HG03045 (cell line): ENCODE measurements at regions not wholly inside any gene's neighbourhood (a gene's known extent, or its start where the extent isn't known, plus 50 kb on each side); places are given as distances from the start of the nearest gene placed in this dataset.
"Not testable (repeated sequence)": the region's sequence is repeated elsewhere in the genome, so short reads cannot be mapped to it uniquely, and the experiment has no call there.

Source experiments
- ATAC-seq: cut with Tn5 transposase; IDR thresholded peaks from one replicate; pipeline ENCODE4 v1.9.1; 2021; ENCODE audit warnings: mild to moderate bottlenecking, moderate library complexity; ENCODE audit not compliant: unreplicated experiment

DNA sequence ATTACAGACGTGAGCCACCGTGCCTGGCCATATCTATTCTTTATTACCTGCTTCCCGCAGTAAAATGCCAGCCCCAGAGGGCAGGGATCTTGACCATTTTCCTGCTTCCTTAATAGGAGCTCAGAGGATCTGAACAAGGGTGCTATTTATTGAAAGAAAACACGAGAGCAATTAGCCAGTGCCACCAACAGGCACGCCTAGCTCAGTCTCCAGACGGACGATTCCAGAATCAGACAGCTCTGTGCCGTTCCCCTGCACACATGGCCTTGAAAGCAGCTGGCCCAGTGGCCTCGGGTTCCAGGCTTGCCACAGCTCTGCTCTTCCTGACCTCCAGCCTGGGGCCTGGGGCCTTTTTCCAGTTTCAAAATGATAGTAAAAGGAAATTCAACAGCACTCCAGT is 135.2 kb upstream of the RFLNA start:
- no peak for ATAC-seq

DNA sequence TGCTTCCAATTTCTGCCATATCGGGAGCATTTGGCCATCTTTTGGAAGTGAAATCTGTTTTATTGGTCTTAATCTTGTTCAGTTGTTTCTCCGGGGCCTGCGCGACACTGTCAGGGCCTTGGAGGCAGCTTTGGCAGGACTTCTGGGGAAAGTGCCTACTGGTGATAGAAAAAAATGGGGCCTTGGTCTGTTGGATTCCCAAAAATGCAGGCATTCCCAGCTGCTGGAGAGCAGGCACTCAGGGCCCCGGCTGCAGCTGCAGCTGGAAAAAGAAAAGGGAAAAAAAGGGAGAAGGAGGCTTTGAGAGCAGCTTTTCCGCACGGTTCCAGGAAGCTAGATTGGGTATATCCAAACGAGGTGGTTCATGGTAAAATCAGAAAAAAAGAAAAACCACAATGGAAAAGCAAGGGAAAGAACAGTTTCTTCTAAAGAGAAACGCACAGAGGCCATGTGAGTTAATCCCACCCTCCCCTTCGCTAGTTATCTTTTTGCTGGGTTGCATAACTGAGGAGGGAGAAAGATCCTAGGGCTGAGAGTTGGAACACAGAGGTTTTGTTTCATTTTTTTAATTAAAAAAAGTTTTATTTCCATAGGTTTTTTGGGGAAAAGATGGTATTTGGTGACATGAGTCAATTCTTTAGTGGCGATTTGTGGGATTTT is 134.7 kb upstream of the RFLNA start:
- ATAC-seq: no peak

DNA sequence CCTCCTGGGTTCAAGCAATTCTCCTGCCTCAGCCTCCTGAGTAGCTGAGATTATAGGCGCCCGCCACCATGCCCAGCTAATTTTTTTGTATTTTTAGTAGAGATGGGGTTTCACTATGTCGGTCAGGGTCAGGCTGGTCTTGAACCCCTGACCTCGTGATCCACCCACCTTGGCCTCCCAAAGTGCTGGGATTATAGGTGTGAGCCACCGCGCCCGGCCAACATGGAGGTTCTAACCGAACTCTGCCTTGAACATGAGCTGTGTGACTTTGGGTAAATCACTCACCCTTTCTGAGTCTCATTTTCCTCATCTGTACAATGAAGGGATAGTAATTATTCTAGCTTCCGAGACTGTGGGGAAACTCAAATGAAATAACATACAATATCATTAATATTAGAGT is 133.5 kb upstream of the RFLNA start:
- ATAC-seq: not testable (repeated sequence)

DNA sequence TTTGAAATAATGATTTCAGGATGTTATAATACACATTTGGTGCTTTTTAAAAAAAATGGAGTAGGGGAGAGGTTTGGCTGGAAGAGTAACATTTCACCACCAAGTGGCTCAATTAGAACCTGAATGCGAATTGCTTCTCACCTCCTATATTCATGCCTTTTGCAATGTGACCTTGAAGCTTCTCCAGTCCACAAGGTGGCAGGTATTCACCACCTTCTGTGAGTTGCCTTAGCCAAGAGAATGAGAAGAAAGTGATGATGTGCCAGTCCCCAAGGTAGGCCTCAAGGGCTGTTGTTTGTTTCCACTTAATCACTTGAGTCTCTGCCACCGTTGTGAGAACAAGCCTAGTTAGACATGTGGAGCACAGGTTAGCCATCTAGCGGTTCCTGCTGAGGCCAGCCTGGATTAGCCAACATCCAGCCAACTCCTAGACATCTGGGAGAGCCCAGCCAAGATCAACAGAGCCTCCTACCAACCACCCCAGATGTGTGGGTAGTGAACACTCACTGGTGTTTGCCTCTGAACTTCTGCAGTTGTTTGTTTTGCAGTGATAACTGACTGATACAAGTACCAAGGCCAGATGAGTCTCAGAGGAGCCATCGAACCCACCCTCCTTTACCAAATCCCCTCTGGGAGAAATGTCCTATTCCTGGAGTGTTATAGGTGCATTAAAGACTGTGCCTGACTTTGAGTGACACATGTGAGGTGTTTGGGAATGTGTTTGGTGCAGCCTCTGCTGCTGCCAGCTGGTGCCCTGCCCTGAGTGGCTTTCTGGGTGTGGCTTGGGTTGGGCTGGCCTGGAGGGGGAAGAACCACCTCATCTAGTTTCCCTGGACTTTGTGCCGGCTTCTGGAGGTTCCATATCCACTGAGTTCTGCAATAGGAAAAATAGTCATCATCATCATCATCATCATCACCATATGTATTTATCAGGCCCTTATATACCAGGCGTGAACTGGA is 132.5 kb upstream of the RFLNA start:
- no peak for ATAC-seq

DNA sequence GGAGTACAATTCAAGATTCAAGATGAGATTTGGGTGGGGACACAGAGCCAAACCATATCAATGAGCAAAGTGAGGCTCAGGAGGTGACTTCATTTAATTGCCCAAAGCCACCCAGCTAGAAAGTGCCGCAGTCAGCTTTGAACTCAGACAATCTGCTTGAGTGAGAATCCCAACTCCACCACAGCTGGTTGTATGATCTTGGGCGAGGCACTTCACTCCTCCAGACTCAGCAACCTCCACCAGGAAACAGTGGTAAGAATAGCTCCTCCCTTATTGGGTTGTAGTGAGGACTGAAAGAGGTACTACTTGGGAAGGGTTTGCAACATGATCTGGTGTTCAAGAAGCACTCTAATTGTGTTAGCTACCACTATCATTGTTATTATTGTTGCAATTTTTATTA is 129.2 kb upstream of the RFLNA start:
- ATAC-seq: no peak

DNA sequence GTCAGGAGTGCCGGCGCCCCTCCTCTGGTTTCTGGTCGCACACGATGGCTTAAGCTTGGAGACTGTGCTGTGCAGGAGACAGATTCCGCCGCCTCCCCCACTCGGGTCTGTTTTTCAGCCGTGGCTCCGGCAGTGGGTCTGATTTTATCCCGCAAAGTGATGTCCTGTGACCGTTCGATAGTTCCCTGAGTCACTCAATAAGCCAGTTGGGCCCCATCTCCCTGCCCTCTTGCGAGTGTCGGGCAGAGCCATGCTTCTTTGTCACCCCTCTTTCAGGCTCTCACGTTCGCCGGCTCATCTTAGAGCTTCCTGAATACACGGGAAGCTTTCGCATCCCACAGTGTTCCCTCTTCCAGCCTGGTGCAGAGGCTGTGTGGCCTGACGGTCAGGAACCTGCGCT is 127.8 kb upstream of the RFLNA start:
- ATAC-seq: no peak

DNA sequence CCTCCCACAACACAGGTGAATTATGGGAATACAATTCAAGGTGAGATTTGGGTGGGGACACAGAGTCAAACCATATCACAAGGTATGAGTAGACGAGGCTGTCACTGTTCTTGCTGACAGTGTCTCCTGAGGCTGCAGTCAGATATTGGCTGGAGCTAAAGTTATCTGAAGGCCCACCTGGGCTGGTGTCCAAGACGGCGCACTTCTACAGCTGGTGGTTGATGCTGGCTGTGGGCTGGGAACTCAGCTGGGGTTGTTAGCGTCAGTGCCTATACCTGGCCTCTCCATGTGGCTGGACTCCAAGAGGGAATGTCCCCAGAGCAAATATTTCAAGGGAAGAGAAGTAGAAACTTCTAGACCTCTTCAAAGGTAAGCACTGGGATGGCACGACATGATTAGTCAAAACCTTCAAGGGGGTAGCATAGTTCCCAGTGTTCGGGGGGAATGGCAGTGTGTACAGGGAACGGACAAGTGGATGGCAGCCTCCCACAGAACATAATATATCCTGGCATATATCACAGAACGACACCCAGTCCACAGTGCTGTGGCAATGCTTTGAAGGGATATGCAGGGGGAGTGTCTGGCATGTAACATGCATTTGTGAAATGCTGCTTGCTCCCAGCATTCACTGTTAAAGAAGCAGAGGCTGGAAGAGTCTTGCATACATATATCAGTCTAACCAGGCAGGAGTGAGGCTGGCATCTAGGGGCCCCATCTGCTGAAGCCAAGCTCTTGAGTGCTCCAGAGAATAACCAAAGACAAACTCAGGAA is 126.7 kb upstream of the RFLNA start:
- ATAC-seq: no peak

DNA sequence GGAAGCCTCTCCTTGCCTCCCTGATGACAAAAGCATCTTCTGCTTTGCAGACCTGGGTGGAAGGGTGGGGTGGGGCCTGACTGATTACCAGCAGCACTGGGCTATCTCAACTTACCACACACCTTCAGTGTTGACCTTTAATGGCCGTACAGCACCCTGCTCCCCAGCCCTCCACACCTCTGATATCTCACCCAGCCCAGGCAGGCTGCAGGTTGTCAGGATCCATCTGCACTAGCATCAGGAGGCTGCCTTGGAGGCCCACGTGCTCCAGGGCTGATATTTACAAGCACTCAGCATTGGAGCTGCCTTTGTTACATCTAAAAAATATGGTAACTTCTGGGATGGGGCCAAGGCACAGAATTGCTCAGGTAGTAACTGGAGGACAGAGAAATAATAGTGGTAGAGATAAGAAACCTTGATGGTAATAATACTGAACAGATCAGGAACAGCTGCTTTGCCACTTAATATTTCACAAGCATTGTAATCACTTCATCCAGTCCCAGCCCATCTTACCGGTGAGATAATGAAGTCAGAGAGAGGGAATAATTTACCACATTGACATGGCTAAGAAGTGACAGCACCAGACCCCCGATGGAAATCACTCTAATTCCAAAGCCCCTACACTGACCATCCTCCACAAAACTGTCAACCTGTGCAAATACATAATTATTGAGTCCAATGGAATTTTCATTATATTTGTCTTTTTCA is 125.2 kb upstream of the RFLNA start:
- ATAC-seq: no peak

DNA sequence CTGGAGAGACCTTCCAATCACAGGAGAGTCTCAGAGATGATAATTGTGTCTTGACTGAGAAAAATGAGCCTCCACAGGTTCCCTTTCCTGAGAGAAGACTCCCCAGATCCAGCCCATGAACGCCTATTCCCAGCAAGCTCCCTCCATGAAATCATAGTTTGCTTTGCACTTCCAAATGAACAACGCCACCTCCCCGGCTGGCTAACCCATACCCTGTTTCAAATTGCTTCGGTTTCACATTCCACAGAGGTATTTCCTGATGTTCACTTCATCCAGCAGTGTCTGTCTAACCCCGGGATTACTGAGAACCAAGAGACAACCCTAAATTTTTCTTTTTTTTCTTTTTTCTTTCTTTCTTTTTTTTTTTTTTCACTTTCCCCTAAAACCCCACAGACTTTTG is 124.1 kb upstream of the RFLNA start:
- no peak for ATAC-seq

DNA sequence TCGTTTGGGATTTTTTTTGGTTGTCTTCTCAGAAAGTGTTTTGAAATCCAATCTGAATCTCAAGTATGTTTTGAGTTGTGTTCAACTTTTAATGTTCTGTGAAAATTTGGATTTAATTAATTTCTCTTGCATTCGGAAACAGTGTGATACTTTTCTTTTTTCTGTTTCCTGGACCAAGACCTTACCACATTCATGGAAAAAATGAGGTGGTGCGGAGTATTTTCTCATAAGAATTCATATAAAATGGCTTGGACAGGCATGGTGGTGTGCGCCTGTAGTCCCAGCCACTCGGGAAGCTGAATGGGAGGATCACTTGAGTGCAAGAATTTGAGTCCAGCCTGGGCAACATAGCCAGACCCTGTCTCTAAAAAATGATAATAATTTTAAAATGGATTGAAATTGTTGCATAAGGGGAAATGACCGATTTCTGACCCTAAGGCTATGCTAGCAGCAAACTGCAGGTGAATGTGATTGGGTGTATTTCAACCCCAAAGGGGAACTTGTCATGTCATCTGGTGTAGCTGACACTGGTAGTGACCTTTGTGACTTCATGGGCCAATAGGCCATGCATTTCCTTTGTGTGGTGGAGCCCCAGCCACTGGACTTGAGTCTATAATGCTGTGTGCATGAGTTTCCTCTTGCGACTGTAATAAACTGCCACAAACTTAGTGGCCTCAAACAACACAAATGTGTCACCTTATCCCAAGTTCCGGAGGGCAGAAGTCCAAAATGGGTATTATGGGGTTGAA is 123.5 kb upstream of the RFLNA start:
- no peak for ATAC-seq

DNA sequence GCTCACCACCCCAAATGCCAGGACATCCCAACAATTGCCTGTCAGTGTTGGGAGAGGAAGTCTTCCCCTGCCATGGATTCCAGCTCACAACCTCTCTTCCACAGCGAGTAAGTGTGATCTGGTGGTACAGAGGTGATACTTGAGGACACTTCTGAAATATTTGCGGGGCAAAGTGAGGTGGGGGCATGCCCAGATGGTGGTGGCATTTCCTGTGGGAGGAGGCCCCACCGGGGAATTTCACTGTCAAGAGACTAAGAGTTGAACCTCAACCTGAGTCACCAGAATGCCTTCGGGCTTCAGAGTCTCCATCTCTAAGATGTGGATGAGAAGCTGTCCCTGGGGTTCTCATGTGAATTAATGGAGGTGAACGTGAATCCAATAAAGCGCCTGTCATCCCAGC is 122.3 kb upstream of the RFLNA start:
- ATAC-seq: no peak

DNA sequence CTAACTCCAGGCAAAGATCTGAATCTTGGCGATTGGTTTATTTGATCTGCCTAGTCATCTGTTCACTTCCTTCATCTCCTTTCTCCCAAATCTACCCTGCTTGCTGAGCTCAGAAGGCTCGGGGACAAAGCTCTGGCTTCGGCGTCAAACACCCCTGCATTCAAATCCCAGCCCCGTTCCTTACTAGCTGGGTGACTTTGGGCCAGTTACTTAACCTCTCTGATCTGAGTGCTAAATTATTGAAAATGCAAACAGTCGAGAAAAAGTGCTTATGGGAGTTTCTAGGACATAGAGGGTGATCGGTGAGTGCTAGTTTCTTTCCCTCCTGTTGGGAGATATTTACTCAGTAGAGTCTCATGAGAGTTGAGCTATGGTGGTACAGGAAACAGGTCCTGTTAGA is 121.2 kb upstream of the RFLNA start:
- ATAC-seq: no peak

DNA sequence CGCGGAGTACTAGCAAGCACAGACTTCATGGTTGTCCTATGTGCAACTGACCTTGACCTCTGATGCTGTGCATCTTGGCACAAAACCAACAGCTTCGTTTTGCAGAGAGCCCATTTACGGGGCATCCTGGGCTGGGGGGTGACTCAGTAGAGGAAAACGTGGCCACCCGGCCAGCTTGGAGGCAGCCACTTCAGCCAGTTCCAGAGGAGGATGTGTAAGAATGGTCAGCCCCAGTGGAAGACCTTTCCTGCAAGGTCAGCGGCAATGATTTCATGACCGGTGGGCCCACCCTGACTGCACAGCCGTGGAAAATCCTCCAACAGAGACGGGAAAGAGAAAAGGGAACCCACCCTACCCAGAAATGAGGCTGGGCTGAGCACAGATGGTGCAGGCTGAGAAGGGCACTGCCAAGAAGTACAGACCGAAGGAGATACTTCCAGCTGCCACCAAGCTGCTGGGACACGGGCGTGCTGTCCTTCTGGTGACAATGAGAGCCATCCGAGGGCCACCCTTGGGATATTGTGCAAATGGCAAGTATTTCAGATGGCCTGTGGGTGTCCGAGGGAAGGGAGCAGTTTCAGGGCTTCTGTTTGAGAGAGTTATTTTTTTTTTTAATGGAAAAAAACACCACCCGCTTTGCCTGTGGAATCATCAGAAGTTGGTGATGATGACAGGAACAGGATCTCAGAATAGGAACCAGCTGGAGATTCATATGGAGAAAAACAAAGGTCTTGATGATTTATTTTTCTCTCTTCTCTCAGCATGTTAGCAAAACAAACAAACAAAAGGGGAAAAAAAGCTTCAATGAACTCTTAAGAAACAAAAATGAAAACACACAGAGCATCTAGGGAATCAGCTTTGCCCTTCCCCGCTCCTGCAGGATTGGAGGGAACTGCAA is 120.2 kb upstream of the RFLNA start:
- no peak for ATAC-seq

DNA sequence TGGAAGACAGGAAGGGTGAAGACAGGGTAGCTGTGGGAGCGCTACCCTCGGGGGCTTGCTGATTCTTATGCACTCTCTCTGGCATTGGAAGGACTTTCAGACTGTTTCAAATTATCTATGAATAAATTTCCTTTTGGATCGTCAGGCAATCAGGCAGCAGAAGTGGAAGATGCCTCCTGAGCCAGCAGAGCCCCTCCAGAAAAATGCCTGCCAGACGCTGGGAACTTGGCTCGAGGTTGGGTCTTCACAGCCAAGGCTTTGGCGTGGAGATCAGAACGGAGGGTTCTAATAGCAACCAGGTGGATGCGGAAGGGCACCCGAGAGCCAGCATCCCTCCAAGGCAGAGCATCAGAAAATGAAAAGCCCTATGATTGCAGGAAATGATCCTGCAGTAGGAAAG is 119.2 kb upstream of the RFLNA start:
- ATAC-seq: no peak

DNA sequence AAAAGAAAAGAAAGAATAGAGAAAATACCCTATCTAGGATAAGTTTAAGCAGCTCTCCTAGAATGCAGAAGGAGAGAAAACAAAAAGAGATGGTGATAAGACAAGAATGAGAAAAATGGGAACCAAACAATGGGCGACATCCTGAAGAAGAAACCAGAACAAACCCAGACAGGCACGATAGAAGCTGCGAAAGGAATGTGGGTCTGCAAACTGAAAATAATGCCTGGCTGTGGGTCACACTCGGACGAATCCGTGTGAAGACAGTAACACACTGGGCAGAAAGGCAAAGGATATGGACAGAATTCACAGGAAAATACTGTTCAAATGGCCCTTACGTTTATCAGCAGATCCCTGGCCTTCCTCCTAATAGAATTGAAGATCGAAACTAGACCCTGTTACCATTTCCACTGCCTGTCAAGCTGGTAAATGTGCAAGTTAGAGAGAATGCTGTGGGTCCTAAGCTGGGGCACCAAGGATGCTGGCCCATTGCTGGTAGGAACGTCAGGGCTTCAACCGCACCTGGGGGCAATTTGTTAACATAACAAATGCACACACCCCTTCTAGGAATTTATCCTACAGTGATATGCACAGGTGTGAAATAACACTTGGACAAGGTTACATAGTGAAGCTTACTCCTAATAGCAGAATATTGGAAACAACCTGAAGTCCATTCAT is 117.5 kb upstream of the RFLNA start:
- no peak for ATAC-seq

DNA sequence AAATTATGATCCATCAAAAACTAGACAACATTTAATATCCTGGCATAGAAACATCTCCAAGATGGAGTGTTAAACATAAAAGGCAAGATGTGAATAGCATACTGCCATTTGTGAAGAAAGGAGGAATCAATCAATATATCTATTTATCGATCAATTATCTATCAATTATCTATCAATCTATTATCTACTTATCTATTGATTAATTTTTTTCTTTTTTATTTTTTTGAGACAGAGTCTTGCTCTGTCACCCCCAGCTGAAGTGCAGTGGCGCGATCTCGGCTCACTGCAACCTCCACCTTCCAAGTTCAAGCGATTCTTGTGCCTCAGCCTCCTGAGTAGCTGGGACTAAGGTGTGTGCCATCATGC is 117.0 kb upstream of the RFLNA start:
- no peak for ATAC-seq

DNA sequence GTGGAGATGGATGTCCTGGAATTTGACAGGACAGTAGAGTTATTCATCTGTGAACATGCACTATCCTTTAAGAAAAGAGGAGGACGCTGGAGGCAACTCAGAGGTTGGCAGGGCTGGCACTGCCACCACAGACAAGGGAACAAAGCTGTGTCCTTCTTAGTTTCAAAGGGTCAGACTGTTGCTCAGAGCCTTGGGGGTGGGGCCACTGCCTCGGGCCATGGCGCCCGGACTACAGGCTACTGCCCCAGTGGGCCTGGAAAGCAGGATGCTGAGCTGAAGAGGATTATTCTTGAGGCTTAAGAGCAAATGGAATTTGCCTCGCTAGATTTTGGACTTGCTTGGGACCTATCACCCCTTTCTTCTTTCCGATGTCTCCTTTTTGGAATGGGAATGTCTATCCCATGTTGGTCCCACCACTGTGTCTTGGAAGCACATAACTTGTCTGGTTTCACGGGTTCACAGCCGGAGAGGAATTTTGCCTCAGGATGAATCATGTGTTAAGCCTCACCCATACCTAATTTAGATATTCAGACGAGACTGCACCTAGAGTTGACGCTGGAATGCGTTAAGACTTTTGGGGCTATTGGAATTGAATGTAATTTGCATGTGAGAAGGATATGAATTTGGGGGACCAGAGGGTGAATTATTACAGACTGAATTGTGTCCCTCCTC is 114.8 kb upstream of the RFLNA start:
- ATAC-seq: no peak

DNA sequence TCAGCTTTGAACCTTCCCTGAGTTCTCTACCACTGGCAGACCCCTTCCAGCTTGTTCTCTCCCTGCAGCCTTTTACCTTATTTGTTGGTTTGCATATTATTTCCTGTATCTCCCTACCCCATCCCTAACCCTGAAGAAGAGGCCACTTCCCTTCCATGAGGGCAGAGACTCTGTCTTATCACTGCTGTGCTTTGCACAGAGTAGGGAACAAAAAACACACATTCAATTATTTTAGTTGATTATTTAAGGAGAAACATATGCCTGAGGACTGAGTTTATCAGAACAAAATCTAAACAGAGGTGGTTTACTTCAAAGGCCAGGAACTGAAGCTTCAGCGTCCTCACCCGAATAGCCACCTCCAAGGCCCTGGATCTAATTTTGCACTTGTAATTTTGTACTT is 111.7 kb upstream of the RFLNA start:
- no peak for ATAC-seq
